ENCODE measurements at regions not wholly inside any gene's neighbourhood (a gene's known extent, or its start where the extent isn't known, plus 50 kb on each side); places are given as distances from the start of the nearest gene placed in this dataset.

- in situ Hi-C loops (cut with HindIII; ENCODE audit: low pct_unique_long_range_greater_than_20kb, low sequenced_read_pairs) = no loop called here
- DNase-seq (ENCODE audit: low read depth) = no peak
Observed at GRCh38 chr9:7376833-7377232, 422.7 kb downstream of the DMAC1 start.

DNA sequence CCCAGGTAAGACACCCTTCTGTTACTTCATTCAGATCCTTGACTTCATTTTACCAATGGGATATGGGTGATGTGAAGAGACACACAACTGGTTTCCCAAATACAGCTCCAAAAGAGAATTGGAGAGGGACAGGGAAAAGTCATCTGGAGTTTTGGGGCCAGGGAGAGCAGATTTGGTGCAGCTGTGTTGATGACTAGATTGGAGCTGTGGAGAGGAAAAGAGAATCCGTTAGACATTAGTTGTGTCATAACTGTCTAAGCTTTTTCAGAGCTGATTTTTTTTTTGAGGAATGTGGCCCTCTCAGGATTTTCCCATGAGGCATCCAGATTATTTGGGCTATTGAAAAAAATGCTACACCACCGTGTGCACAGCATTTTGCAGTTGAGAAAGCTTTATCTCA lies 423.4 kb downstream of the DMAC1 start:
- no peak for DNase-seq (ENCODE audit: low read depth)

DNA sequence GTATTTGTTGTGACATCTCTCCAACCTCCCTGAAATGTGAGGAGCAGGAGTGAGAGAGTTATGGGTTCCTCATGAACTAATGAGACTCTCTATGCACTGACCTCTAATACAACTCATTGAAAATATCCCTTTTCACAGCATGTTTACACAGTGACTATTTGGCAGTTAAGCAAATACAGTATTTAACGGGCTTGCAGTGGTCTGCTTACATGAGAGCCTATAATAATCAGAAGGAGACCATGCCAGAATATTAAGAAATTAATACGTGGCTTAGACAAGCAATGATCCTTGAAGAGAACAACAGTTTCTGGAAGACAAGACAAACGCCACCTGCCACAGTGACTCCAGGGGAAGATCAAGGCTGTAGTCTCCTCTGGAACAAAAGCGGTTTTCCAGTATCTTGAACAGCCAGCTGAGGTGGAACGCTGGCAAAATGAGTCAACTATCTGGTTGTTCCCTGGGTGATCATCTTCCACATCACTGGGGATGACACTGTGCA lies 424.5 kb downstream of the DMAC1 start:
- in situ Hi-C loops (cut with HindIII; ENCODE audit: low pct_unique_long_range_greater_than_20kb, low sequenced_read_pairs) = no loop called here
- DNase-seq (ENCODE audit: low read depth) = no peak

More for the DNA sequence above, 423.4 kb downstream of the DMAC1 start:
- in situ Hi-C loops (cut with HindIII; ENCODE audit: low pct_unique_long_range_greater_than_20kb, low sequenced_read_pairs) = no loop called here

- no peak for DNase-seq (ENCODE audit: low read depth)
- in situ Hi-C loops (cut with HindIII; ENCODE audit: low pct_unique_long_range_greater_than_20kb, low sequenced_read_pairs) = no loop called here
Observed at GRCh38 chr9:7370988-7371387, 428.6 kb downstream of the DMAC1 start.

DNA sequence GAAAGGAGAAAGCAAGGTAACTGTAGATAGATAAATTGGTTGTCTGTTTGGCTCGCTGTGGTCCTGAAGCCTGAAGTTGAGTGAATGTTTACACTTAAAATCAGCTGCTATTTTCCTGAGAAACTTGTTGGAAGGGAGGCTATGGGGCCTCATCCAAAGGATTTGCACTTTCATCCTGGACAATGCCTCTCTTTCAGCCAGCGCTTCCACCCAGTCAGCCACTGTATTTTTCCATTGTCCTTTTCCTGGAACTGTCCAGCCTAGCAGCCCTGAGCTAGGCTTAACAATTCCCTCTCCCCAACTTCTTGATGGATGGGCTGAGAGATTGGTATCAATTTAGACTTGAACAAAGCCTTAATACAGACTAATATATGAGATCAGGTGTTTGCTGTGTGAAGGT lies 429.2 kb downstream of the DMAC1 start:
- DNase-seq (ENCODE audit: low read depth) = no peak
- in situ Hi-C loops (cut with HindIII; ENCODE audit: low pct_unique_long_range_greater_than_20kb, low sequenced_read_pairs) = no loop called here

DNA sequence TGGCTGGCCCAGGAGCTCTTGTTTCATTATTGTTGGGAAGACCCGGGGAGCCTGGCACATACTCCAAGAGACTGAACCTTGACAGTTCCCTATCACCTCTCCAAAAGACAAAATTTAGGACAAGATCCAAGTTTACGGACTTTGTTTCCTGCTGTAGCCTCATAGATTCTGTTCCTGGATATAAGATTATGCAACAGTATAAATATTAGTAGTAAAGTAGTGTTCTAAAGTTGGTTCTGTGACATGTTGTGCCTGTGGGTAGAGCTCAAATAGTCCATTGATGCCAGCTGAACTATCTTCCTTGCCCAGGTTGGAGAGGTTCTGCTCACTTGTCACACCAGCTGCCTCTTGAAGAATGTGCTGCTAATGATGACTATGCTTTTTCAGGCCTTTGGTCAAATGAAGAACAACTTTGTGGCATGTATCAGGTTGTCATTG lies 430.2 kb downstream of the DMAC1 start:
- DNase-seq (ENCODE audit: low read depth) = peak; percentile 1
- in situ Hi-C loops (cut with HindIII; ENCODE audit: low pct_unique_long_range_greater_than_20kb, low sequenced_read_pairs) = no loop called here

DNA sequence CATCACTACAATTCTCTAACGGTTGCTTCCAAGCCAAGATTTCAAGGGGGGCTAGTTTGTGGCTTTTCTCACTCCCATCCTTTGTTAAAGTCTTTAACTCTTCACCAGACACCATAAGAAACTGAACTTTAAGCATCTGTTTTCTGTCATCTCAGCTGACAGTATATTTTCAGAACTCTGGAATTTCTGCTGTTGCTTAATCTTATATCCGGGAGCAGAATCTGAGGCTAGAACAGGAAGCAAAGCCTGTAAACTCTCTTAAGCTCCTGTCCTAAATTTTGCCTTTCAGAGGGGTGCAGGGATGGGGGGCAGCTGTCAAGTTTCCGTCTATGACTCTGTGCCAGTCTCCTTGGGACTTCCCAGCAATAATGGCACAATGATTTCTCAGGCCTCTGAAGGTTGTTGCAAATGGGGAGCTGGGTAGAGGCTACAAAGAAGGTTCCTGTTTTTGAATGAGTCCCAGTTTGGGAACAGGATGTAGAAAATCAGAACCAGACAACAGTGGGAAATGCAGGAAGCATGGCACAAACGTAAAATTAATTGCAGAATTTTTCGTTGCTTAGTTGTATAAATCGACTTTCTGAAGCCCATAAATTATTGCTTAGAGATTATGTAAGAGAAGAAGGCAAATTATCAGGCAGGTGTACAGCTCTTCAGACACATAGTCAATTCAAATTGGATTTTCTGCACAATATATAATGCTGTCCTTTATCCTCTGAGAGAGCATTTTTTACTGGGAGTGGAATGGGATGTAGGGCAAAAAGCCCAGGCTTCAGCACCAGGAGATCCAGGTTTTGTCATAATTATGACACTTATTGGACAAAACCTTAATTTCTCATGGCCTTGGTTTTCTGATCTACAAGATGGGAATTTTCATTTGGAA lies 430.9 kb downstream of the DMAC1 start:
- in situ Hi-C loops (cut with HindIII; ENCODE audit: low pct_unique_long_range_greater_than_20kb, low sequenced_read_pairs) = no loop called here
- DNase-seq (ENCODE audit: low read depth) = no peak

DNA sequence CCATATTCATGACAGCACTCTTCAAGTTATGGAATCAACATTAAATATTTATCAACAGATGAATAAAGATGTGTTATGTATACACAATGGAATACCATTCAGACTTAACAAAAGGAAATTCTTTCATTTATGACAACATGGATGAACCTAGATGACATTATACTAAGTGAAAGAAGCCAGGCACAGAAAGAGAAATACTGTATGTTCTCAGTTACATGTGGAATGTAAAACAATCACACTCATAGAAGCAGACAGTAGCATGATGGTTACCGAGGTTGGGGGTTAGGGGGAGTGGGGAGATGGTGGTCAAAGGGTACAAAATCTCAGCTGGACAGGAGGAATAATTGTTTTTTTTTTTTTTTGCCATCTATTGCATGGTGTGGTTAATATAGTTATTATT lies 431.9 kb downstream of the DMAC1 start:
- in situ Hi-C loops (cut with HindIII; ENCODE audit: low pct_unique_long_range_greater_than_20kb, low sequenced_read_pairs) = no loop called here

GRCh38 chr9:7366121-7366520 lies 433.5 kb downstream of the DMAC1 start:
- in situ Hi-C loops (cut with HindIII; ENCODE audit: low pct_unique_long_range_greater_than_20kb, low sequenced_read_pairs) = no loop called here
- no peak for DNase-seq (ENCODE audit: low read depth)

More for the DNA sequence above, 431.9 kb downstream of the DMAC1 start:
- DNase-seq (ENCODE audit: low read depth) = no peak

GRCh38 chr9:7363777-7364477 lies 435.7 kb downstream of the DMAC1 start:
- in situ Hi-C loops (cut with HindIII; ENCODE audit: low pct_unique_long_range_greater_than_20kb, low sequenced_read_pairs) = no loop called here

DNA sequence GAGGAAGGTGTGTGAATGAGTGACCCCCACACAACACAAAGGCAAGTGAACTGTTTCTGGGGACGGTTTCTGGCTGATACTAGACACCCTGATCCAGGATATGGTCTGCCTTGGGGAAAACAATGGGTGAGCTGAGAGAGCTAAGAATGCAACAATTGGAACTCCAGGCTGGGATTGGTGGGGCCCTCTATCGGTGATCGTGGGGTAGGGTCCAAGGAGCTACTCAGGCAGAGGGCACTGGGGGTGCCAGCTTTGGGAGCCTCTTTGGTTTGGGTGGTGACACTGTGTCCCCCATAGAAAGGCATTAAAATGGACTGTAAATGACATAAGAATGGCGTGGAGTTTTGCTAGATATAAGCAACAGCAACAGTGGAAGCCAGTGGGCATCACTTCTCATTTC lies 439.1 kb downstream of the DMAC1 start:
- in situ Hi-C loops (cut with HindIII; ENCODE audit: low pct_unique_long_range_greater_than_20kb, low sequenced_read_pairs) = no loop called here
- no peak for DNase-seq (ENCODE audit: low read depth)

More at GRCh38 chr9:7363777-7364477, 435.7 kb downstream of the DMAC1 start:
- DNase-seq (ENCODE audit: low read depth) = no peak

GRCh38 chr9:7358876-7359275 lies 440.7 kb downstream of the DMAC1 start:
- in situ Hi-C loops (cut with HindIII; ENCODE audit: low pct_unique_long_range_greater_than_20kb, low sequenced_read_pairs) = no loop called here
- DNase-seq (ENCODE audit: low read depth) = no peak

GRCh38 chr9:7354704-7355103 lies 444.9 kb downstream of the DMAC1 start:
- DNase-seq (ENCODE audit: low read depth) = no peak
- in situ Hi-C loops (cut with HindIII; ENCODE audit: low pct_unique_long_range_greater_than_20kb, low sequenced_read_pairs) = no loop called here

DNA sequence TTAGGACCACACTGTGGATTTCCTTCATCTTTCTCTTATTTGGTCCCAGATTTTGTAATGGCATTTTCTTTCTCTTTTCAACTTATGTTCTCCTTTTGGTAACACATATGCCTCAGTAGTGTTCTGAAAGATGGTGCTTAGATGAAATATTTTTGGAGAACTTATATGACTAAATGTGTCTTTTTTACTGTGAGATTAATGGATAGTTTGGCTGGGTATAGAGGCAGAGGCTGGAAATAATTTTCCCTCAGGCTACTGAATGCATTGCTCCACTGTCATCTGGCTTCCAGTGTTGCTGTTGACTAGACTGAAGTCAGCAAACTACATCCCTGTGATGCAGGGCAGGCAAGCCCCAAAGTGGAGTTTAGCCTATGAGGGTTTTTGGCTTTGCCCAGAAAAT lies 450.9 kb downstream of the DMAC1 start:
- in situ Hi-C loops (cut with HindIII; ENCODE audit: low pct_unique_long_range_greater_than_20kb, low sequenced_read_pairs) = no loop called here
- no peak for DNase-seq (ENCODE audit: low read depth)

- in situ Hi-C loops (cut with HindIII; ENCODE audit: low pct_unique_long_range_greater_than_20kb, low sequenced_read_pairs) = no loop called here
- no peak for DNase-seq (ENCODE audit: low read depth)
Observed at GRCh38 chr9:7347556-7347955, 452.0 kb downstream of the DMAC1 start.

- DNase-seq (ENCODE audit: low read depth) = no peak
- in situ Hi-C loops (cut with HindIII; ENCODE audit: low pct_unique_long_range_greater_than_20kb, low sequenced_read_pairs) = no loop called here
Observed at GRCh38 chr9:7346144-7346543, 453.4 kb downstream of the DMAC1 start.

- in situ Hi-C loops (cut with HindIII; ENCODE audit: low pct_unique_long_range_greater_than_20kb, low sequenced_read_pairs) = no loop called here
Observed at GRCh38 chr9:7342736-7343135, 456.8 kb downstream of the DMAC1 start.

GRCh38 chr9:7342229-7342628 lies 457.3 kb downstream of the DMAC1 start:
- in situ Hi-C loops (cut with HindIII; ENCODE audit: low pct_unique_long_range_greater_than_20kb, low sequenced_read_pairs) = no loop called here
- no peak for DNase-seq (ENCODE audit: low read depth)

More at GRCh38 chr9:7342736-7343135, 456.8 kb downstream of the DMAC1 start:
- DNase-seq (ENCODE audit: low read depth) = no peak

DNA sequence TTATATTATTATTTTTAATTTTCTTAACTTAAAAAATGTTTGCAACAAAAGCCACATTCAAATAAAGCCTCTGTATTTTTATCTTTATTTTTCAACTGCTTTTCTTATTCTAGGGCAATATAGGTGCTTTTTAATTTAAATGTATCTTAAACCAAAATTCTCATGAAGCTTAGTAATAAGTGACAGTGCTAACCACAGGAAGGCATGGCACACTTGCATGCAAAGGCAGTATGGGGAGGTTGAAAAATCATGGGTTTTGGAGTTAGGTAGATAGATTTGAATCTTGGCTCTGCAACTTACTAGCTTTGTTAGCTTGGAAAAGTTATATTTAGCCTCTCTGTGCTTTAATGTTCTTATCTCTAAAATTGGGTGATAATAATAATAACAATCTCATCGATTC lies 458.0 kb downstream of the DMAC1 start:
- DNase-seq (ENCODE audit: low read depth) = no peak
- in situ Hi-C loops (cut with HindIII; ENCODE audit: low pct_unique_long_range_greater_than_20kb, low sequenced_read_pairs) = no loop called here

All from Caki2 (cell line).